ENCODE measurements at regions not wholly inside any gene's neighbourhood (a gene's known extent, or its start where the extent isn't known, plus 50 kb on each side); places are given as distances from the start of the nearest gene placed in this dataset.

DNA sequence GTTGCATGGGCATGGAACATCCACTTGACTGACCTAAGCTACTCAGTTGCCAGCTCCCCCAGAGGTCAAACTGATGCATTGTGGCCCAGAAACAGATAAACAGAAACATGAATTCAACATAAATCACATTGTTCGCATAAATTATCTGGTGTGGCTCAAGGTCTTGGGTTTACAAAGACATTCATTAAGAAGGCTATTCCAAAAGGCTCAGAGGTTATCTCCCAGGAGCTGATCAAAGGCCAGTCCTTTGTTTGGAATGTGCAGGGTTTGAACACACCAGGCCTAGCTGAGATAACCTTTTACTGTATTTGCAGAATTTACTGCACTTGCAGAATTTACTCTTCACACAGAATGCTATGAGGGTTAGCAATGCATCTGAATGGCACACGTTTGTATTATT is 96.4 kb upstream of the DCD start:
- TF ChIP-seq, protein P1, sequence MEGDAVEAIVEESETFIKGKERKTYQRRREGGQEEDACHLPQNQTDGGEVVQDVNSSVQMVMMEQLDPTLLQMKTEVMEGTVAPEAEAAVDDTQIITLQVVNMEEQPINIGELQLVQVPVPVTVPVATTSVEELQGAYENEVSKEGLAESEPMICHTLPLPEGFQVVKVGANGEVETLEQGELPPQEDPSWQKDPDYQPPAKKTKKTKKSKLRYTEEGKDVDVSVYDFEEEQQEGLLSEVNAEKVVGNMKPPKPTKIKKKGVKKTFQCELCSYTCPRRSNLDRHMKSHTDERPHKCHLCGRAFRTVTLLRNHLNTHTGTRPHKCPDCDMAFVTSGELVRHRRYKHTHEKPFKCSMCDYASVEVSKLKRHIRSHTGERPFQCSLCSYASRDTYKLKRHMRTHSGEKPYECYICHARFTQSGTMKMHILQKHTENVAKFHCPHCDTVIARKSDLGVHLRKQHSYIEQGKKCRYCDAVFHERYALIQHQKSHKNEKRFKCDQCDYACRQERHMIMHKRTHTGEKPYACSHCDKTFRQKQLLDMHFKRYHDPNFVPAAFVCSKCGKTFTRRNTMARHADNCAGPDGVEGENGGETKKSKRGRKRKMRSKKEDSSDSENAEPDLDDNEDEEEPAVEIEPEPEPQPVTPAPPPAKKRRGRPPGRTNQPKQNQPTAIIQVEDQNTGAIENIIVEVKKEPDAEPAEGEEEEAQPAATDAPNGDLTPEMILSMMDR (IDR thresholded peaks at IDR 0.05) = no peak
- no peak for TF ChIP-seq POLR2A (IDR thresholded peaks at IDR 0.05)
- TF ChIP-seq EP300 (IDR thresholded peaks at IDR 0.05) = no peak
- no peak for TF ChIP-seq POLR2AphosphoS5 (IDR thresholded peaks at IDR 0.05)
